ENCODE measurements at regions not wholly inside any gene's neighbourhood (a gene's known extent, or its start where the extent isn't known, plus 50 kb on each side); places are given as distances from the start of the nearest gene placed in this dataset.

- intact Hi-C loops (cut with micrococcal nuclease; ENCODE audit: unreplicated experiment): no loop called here
- no peaks in the 10 kb centered on the region for H4K20me1 ChIP-seq (ENCODE audit: insufficient read depth)
- CTCF ChIA-PET: no interaction called here
Measured at GRCh38 chr17:70268383-70268782, 99.1 kb downstream of the KCNJ2 start.

GRCh38 chr17:70270554-70270953, 101.2 kb downstream of the KCNJ2 start:
- no TSS peak for BruUV-seq (replicated peaks)

More at GRCh38 chr17:70268383-70268782, 99.1 kb downstream of the KCNJ2 start:
- BruUV-seq (replicated peaks): no TSS peak
- H3K79me2 ChIP-seq (ENCODE audit: low read depth): no peaks in the 10 kb centered on the region
- no peak overlapping the region for H3K27ac ChIP-seq
- no peaks in the 10 kb centered on the region for H3K27me3 ChIP-seq (ENCODE audit: insufficient read depth, low read depth)
- H3K36me3 ChIP-seq (ENCODE audit: low read depth): no peaks in the 10 kb centered on the region
- H3K4me2 ChIP-seq: no peak overlapping the region
- no peaks in the 10 kb centered on the region; the same call in 1 of the 2 replicates for H3K9me3 ChIP-seq (ENCODE audit: insufficient read depth, low read depth)
- no peak overlapping the region for H3K4me3 ChIP-seq
- no peak for DNase-seq
- no peaks in the 10 kb centered on the region for H3K9me2 ChIP-seq (ENCODE audit: insufficient read depth)
- no peak overlapping the region for H2AFZ ChIP-seq
- no peaks in the 10 kb centered on the region for H3K4me1 ChIP-seq (replicated peaks; ENCODE audit: insufficient read depth)
- TF ChIP-seq EZH2 (IDR thresholded peaks at IDR 0.05; ENCODE audit: low read depth) (no peak), CTCF (conservative IDR thresholded peaks at IDR 0.05) (no peak)
- H3F3A ChIP-seq (ENCODE audit: insufficient read depth, low read depth): no peaks in the 10 kb centered on the region
- POLR2A ChIA-PET (ENCODE audit: unreplicated experiment): no interaction called here

GRCh38 chr17:70271200-70271599, 101.9 kb downstream of the KCNJ2 start:
- no peaks in the 10 kb centered on the region for H4K20me1 ChIP-seq (ENCODE audit: insufficient read depth)
- TF ChIP-seq EZH2 (IDR thresholded peaks at IDR 0.05; ENCODE audit: low read depth) (no peak), CTCF (conservative IDR thresholded peaks at IDR 0.05) (no peak)
- H3K79me2 ChIP-seq (ENCODE audit: low read depth): no peaks in the 10 kb centered on the region
- H3K36me3 ChIP-seq (ENCODE audit: low read depth): no peaks in the 10 kb centered on the region
- DNase-seq: no peak
- H3K4me1 ChIP-seq (replicated peaks; ENCODE audit: insufficient read depth): no peaks in the 10 kb centered on the region
- no TSS peak for BruUV-seq (replicated peaks)
- no peaks in the 10 kb centered on the region for H3K27me3 ChIP-seq (ENCODE audit: insufficient read depth, low read depth)
- no peaks in the 10 kb centered on the region for H3K9me2 ChIP-seq (ENCODE audit: insufficient read depth)
- intact Hi-C loops (cut with micrococcal nuclease; ENCODE audit: unreplicated experiment): loop anchor here (10.0 kb wide), 1 partner anchor 56 kb away; no protein-coding TSS in a partner anchor
- H3F3A ChIP-seq (ENCODE audit: insufficient read depth, low read depth): no peaks in the 10 kb centered on the region
- H3K9me3 ChIP-seq (ENCODE audit: insufficient read depth, low read depth): no peaks in the 10 kb centered on the region; the same call in 1 of the 2 replicates
- ChIA-PET POLR2A (ENCODE audit: unreplicated experiment) (no interaction called here), CTCF (no interaction called here)
- no peak overlapping the region for H2AFZ ChIP-seq
- no peak overlapping the region for H3K4me2 ChIP-seq
- H3K27ac ChIP-seq: no peak overlapping the region
- H3K4me3 ChIP-seq: no peak overlapping the region

More at GRCh38 chr17:70270554-70270953, 101.2 kb downstream of the KCNJ2 start:
- Histone ChIP-seq H3K36me3 (ENCODE audit: low read depth) (no peaks in the 10 kb centered on the region), H3K9me3 (ENCODE audit: insufficient read depth, low read depth) (no peaks in the 10 kb centered on the region; the same call in 1 of the 2 replicates), H3K9me2 (ENCODE audit: insufficient read depth) (no peaks in the 10 kb centered on the region), H3K27me3 (ENCODE audit: insufficient read depth, low read depth) (no peaks in the 10 kb centered on the region), H3K79me2 (ENCODE audit: low read depth) (no peaks in the 10 kb centered on the region), H2AFZ (no peak overlapping the region), H3K4me2 (no peak overlapping the region), H3F3A (ENCODE audit: insufficient read depth, low read depth) (no peaks in the 10 kb centered on the region), H3K4me3 (no peak overlapping the region), H3K4me1 (replicated peaks; ENCODE audit: insufficient read depth) (no peaks in the 10 kb centered on the region), H3K27ac (no peak overlapping the region), H4K20me1 (ENCODE audit: insufficient read depth) (no peaks in the 10 kb centered on the region)
- CTCF ChIA-PET: no interaction called here
- intact Hi-C loops (cut with micrococcal nuclease; ENCODE audit: unreplicated experiment): loop anchor here (10.0 kb wide), 1 partner anchor 56 kb away; no protein-coding TSS in a partner anchor
- POLR2A ChIA-PET (ENCODE audit: unreplicated experiment): no interaction called here
- TF ChIP-seq EZH2 (IDR thresholded peaks at IDR 0.05; ENCODE audit: low read depth) (no peak), CTCF (conservative IDR thresholded peaks at IDR 0.05) (no peak)
- no peak for DNase-seq

Data from PC-9 (cell line).